DND-41 (cell line): ENCODE measurements at regions not wholly inside any gene's neighbourhood (a gene's known extent, or its start where the extent isn't known, plus 50 kb on each side); places are given as distances from the start of the nearest gene placed in this dataset.

Experiments used
- ATAC-seq: fragments of 200-7000 bp; cut with Tn5 transposase; 3 replicates; pipeline ENCODE4 v1.9.1; 2021; ENCODE audit warnings: low read depth; ENCODE audit not compliant: insufficient read depth
- DNase-seq: peaks from one replicate; pipeline ENCODE4 v3.0.0-alpha.2; 2020
- H2AFZ ChIP-seq: 2 replicates; pipeline ENCODE4 v1.6.0; 2012; ENCODE audit warnings: low read depth, low read length
- H3K27ac ChIP-seq: 2 replicates; pipeline ENCODE4 v1.5.1; 2012; ENCODE audit warnings: low read length, inconsistent platforms
- H3K27me3 ChIP-seq: fragments of 200-600 bp; sonication (generic); 2 replicates; pipeline ENCODE4 v1.6.0; 2012; ENCODE audit warnings: low read length, mild to moderate bottlenecking, inconsistent platforms; ENCODE audit not compliant: insufficient read depth, poor library complexity
- H3K36me3 ChIP-seq: 2 replicates; pipeline ENCODE4 v1.5.1; 2012; ENCODE audit warnings: low read length, inconsistent platforms; ENCODE audit not compliant: insufficient read depth
- H3K4me1 ChIP-seq: 2 replicates; pipeline ENCODE4 v1.5.1; 2012; ENCODE audit warnings: mild to moderate bottlenecking, low read length; ENCODE audit not compliant: insufficient read depth
- H3K4me2 ChIP-seq: 2 replicates; pipeline ENCODE4 v1.6.0; 2012; ENCODE audit warnings: mild to moderate bottlenecking, moderate library complexity, low read length, inconsistent platforms; ENCODE audit not compliant: insufficient read depth
- H3K4me3 ChIP-seq, 2 experiments: fragments of 200-600 bp in 1 of 2; shearing (Covaris generic) in 1 of 2; 2 replicates each; pipeline ENCODE4 v1.5.1; 2012 to 2016; ENCODE audit warnings: inconsistent platforms in 2 of 2, low read length in 2 of 2, mild to moderate bottlenecking in 2 of 2, low read depth in 1 of 2, moderate library complexity in 1 of 2
- H3K79me2 ChIP-seq: 2 replicates; pipeline ENCODE4 v1.6.0; 2012; ENCODE audit warnings: low read length, inconsistent platforms; ENCODE audit not compliant: insufficient read depth
- H3K9ac ChIP-seq: 2 replicates; pipeline ENCODE4 v1.6.0; 2012; ENCODE audit warnings: low read depth, mild to moderate bottlenecking, inconsistent platforms, low read length, moderate library complexity
- H3K9me3 ChIP-seq: 2 replicates; pipeline ENCODE4 v1.5.1; 2012; ENCODE audit warnings: low read length, moderate library complexity, mild to moderate bottlenecking, inconsistent platforms; ENCODE audit not compliant: insufficient read depth, severe bottlenecking
- H4K20me1 ChIP-seq: 2 replicates; pipeline ENCODE4 v1.6.0; 2012; ENCODE audit warnings: low read length; ENCODE audit not compliant: insufficient read depth
- CTCF ChIP-seq: IDR thresholded peaks from 2 replicates; pipeline ENCODE4 v1.5.1; 2012; ENCODE audit warnings: borderline replicate concordance, low read length, moderate library complexity, mild to moderate bottlenecking; ENCODE audit not compliant: poor library complexity, severe bottlenecking; ENCODE audit errors: extremely low read depth
- EZH2 ChIP-seq: IDR thresholded peaks from 3 replicates; pipeline ENCODE4 v1.6.1; 2012; ENCODE audit warnings: borderline replicate concordance, low read depth, mild to moderate bottlenecking, moderate library complexity, low read length, inconsistent platforms; ENCODE audit not compliant: severe bottlenecking

GRCh38 chr4:174012886-174013259, 270.6 kb downstream of the FBXO8 start:
- Histone ChIP-seq H3K27ac (no peak overlapping the region), H3K9ac (no peak overlapping the region), H3K9me3 (no peaks in the 10 kb centered on the region), H4K20me1 (no peaks in the 10 kb centered on the region), H3K27me3 (no peaks in the 10 kb centered on the region), H3K79me2 (no peaks in the 10 kb centered on the region), H3K4me2 (no peak overlapping the region), H3K4me1 (no peaks in the 10 kb centered on the region), H3K36me3 (no peaks in the 10 kb centered on the region), H3K4me3 (no peak overlapping the region), H2AFZ (no peak overlapping the region)
- DNase-seq (no peak), ATAC-seq (no peak)
- TF ChIP-seq EZH2, result no peak
- no peak for TF ChIP-seq CTCF

- Histone ChIP-seq H2AFZ (no peak overlapping the region), H3K4me2 (no peak overlapping the region), H3K27me3 (no peaks in the 10 kb centered on the region), H3K4me3 (no peak overlapping the region), H3K4me1 (no peaks in the 10 kb centered on the region), H3K27ac (no peak overlapping the region), H4K20me1 (no peaks in the 10 kb centered on the region), H3K79me2 (no peaks in the 10 kb centered on the region), H3K36me3 (no peaks in the 10 kb centered on the region), H3K9ac (no peak overlapping the region), H3K9me3 (no peaks in the 10 kb centered on the region)
- DNase-seq (no peak), ATAC-seq (no peak)
- no peak for TF ChIP-seq EZH2
- TF ChIP-seq CTCF, result no peak
Observed at GRCh38 chr4:174012135-174012885, 271.2 kb downstream of the FBXO8 start.

- Histone ChIP-seq H3K9me3 (no peaks in the 10 kb centered on the region), H3K4me3 (no peak overlapping the region), H3K79me2 (no peaks in the 10 kb centered on the region), H3K4me2 (no peak overlapping the region), H3K36me3 (no peaks in the 10 kb centered on the region), H4K20me1 (no peaks in the 10 kb centered on the region), H2AFZ (no peak overlapping the region), H3K27ac (no peak overlapping the region), H3K4me1 (no peaks in the 10 kb centered on the region), H3K27me3 (no peaks in the 10 kb centered on the region), H3K9ac (no peak overlapping the region)
- TF ChIP-seq CTCF, result no peak
- TF ChIP-seq EZH2, result no peak
- ATAC-seq (no peak), DNase-seq (no peak)
Observed at GRCh38 chr4:174010547-174010946, 272.9 kb downstream of the FBXO8 start.
